GM23248 (cell line): ENCODE measurements at regions not wholly inside any gene's neighbourhood (a gene's known extent, or its start where the extent isn't known, plus 50 kb on each side); places are given as distances from the start of the nearest gene placed in this dataset.

ENCODE experiments used
- DNase-seq: peaks from one replicate; pipeline ENCODE4 v3.0.0-alpha.2; 2015
- H2AFZ ChIP-seq: fragments of 200-600 bp; sonication (generic); 2 replicates; pipeline ENCODE4 v1.6.1; 2016; ENCODE audit warnings: antibody characterized with exemption
- H3F3A ChIP-seq: fragments of 200-600 bp; sonication (generic); 2 replicates; pipeline ENCODE4 v1.6.1; 2016; ENCODE audit warnings: mild to moderate bottlenecking, antibody characterized with exemption, mixed run types; ENCODE audit not compliant: insufficient read depth
- H3K27ac ChIP-seq: fragments of 200-600 bp; sonication (generic); 2 replicates; pipeline ENCODE4 v1.5.1; 2016; ENCODE audit warnings: mild to moderate bottlenecking
- H3K27me3 ChIP-seq: fragments of 200-600 bp; sonication (generic); replicated peaks from 2 replicates; pipeline ENCODE4 v1.6.1; 2016; ENCODE audit warnings: mild to moderate bottlenecking; ENCODE audit not compliant: insufficient read depth
- H3K36me3 ChIP-seq: fragments of 200-600 bp; sonication (generic); 2 replicates; pipeline ENCODE4 v1.6.1; 2016; ENCODE audit warnings: low read depth, mild to moderate bottlenecking
- H3K4me1 ChIP-seq: fragments of 200-600 bp; sonication (generic); 2 replicates; pipeline ENCODE4 v1.6.1; 2016; ENCODE audit warnings: mild to moderate bottlenecking; ENCODE audit not compliant: insufficient read depth
- H3K4me2 ChIP-seq: fragments of 200-600 bp; sonication (generic); one replicate; pipeline ENCODE4 v1.6.1; 2016; ENCODE audit warnings: mild to moderate bottlenecking; ENCODE audit not compliant: unreplicated experiment
- H3K4me3 ChIP-seq: fragments of 200-600 bp; sonication (generic); 2 replicates; pipeline ENCODE4 v1.5.1; 2016; ENCODE audit warnings: mild to moderate bottlenecking
- H3K79me2 ChIP-seq: fragments of 200-600 bp; sonication (generic); 2 replicates; pipeline ENCODE4 v1.6.1; 2016; ENCODE audit warnings: mild to moderate bottlenecking; ENCODE audit not compliant: insufficient read depth
- H3K9ac ChIP-seq: fragments of 200-600 bp; sonication (generic); 2 replicates; pipeline ENCODE4 v1.6.1; 2016; ENCODE audit warnings: mild to moderate bottlenecking
- H3K9me2 ChIP-seq: fragments of 200-600 bp; sonication (generic); 2 replicates; pipeline ENCODE4 v1.6.1; 2016; ENCODE audit warnings: mixed run types, mild to moderate bottlenecking, moderate library complexity; ENCODE audit not compliant: insufficient read depth
- H3K9me3 ChIP-seq: fragments of 200-600 bp; sonication (generic); one replicate; pipeline ENCODE4 v1.6.1; 2017; ENCODE audit warnings: low read depth
- H4K20me1 ChIP-seq: fragments of 200-600 bp; sonication (generic); 2 replicates; pipeline ENCODE4 v1.6.0; 2016; ENCODE audit not compliant: insufficient read depth
- EZH2 ChIP-seq: fragments of 200-600 bp; sonication (generic); IDR thresholded peaks from 2 replicates; pipeline ENCODE4 v1.6.1; 2018; ENCODE audit warnings: antibody characterized with exemption, mild to moderate bottlenecking; ENCODE audit not compliant: insufficient read depth, poor library complexity, severe bottlenecking
- EZH2phosphoT487 ChIP-seq: fragments of 200-600 bp; sonication (generic); IDR thresholded peaks from 2 replicates; pipeline ENCODE4 v1.6.1; 2018; ENCODE audit warnings: antibody characterized with exemption, moderate library complexity, mild to moderate bottlenecking, low read depth; ENCODE audit not compliant: insufficient read depth
- WGBS, 2 experiments: methylation state at CpG; one replicate each; pipeline ENCODE4 v1.1.6; 2015 to 2017; ENCODE audit warnings: low lambda C conversion rate in 2 of 2, low coverage in 1 of 2; ENCODE audit errors: missing lambda C conversion rate in 2 of 2; 5-methylcytosine and 5-hydroxymethylcytosine counted together
- in situ Hi-C: fragments of 300-500 bp; cut with MboI; formaldehyde crosslinking; loops from 2 replicates; pipeline ENCODE4 v1.15.0; 2020

GRCh38 chr10:78976825-78977755 lies 91.7 kb upstream of the ZMIZ1 start:
- H3K27me3 ChIP-seq = no peaks in the 10 kb centered on the region
- TF ChIP-seq EZH2phosphoT487 (no peak), EZH2 (no peak)
- peak; percentile 32 for DNase-seq
- H3K9me2 ChIP-seq = no peaks in the 10 kb centered on the region
- H3K27ac ChIP-seq = peak overlapping the region; percentile 88
- H3K79me2 ChIP-seq = no peaks in the 10 kb centered on the region
- no peaks in the 10 kb centered on the region for H3K36me3 ChIP-seq
- H3K4me2 ChIP-seq = peak overlapping the region; percentile 51
- peak overlapping the region; percentile 61 for H3K9ac ChIP-seq
- peak overlapping the region; percentile 18 for H3K4me3 ChIP-seq
- H2AFZ ChIP-seq = 0 out of 2 replicates have a peak overlapping the region, but pooled peaks have one; percentile 4
- WGBS, 2 experiments = 76 to 84% methylated on average over 12 to 13 of the region's 13 CpGs
- H3K4me1 ChIP-seq = peaks cover 47% of the 10 kb centered on the region
- in situ Hi-C loops = no loop called here
- H4K20me1 ChIP-seq = no peaks in the 10 kb centered on the region
- peaks cover 33% of the 10 kb centered on the region for H3F3A ChIP-seq
- H3K9me3 ChIP-seq = no peaks in the 10 kb centered on the region

- DNase-seq = no peak
- Histone ChIP-seq H3K27ac (no peak overlapping the region), H3K36me3 (no peaks in the 10 kb centered on the region), H3K4me2 (no peak overlapping the region), H3F3A (peaks cover 18% of the 10 kb centered on the region; the same call in 1 of the 2 replicates), H3K4me3 (no peak overlapping the region), H4K20me1 (no peaks in the 10 kb centered on the region), H3K9me3 (no peaks in the 10 kb centered on the region), H3K79me2 (no peaks in the 10 kb centered on the region), H3K9me2 (no peaks in the 10 kb centered on the region), H3K27me3 (no peaks in the 10 kb centered on the region), H3K4me1 (peaks cover 24% of the 10 kb centered on the region), H2AFZ (no peak overlapping the region), H3K9ac (no peak overlapping the region)
- in situ Hi-C loops = no loop called here
- TF ChIP-seq EZH2 (no peak), EZH2phosphoT487 (no peak)
- WGBS, 2 experiments = 90 to 93% methylated on average over 7 of the region's 7 CpGs
Observed at GRCh38 chr10:78979938-78980337, 88.8 kb upstream of the ZMIZ1 start.

- no peak overlapping the region for H3K9ac ChIP-seq
- no peak overlapping the region for H3K27ac ChIP-seq
- in situ Hi-C loops = no loop called here
- no peaks in the 10 kb centered on the region for H3K27me3 ChIP-seq
- H3K9me3 ChIP-seq = no peaks in the 10 kb centered on the region
- peaks cover 21% of the 10 kb centered on the region for H3K4me1 ChIP-seq
- TF ChIP-seq EZH2phosphoT487 (no peak), EZH2 (no peak)
- no peak overlapping the region for H3K4me2 ChIP-seq
- no peaks in the 10 kb centered on the region for H3K36me3 ChIP-seq
- no peak overlapping the region for H3K4me3 ChIP-seq
- no peaks in the 10 kb centered on the region for H4K20me1 ChIP-seq
- peaks cover 14% of the 10 kb centered on the region; the same call in 1 of the 2 replicates for H3F3A ChIP-seq
- H2AFZ ChIP-seq = no peak overlapping the region
- no peak for DNase-seq
- no peaks in the 10 kb centered on the region for H3K9me2 ChIP-seq
- H3K79me2 ChIP-seq = no peaks in the 10 kb centered on the region
- WGBS, 2 experiments = 93 to 95% methylated on average over 9 of the region's 9 CpGs
Observed at GRCh38 chr10:78980354-78980753, 88.4 kb upstream of the ZMIZ1 start.

- peak; percentile 40 for DNase-seq
- Histone ChIP-seq H3F3A (0 out of 2 replicates have a peak, but pooled peaks cover 13% of the 10 kb centered on the region), H3K9me2 (no peaks in the 10 kb centered on the region), H4K20me1 (no peaks in the 10 kb centered on the region), H3K9ac (no peak overlapping the region), H3K79me2 (no peaks in the 10 kb centered on the region), H3K27me3 (no peaks in the 10 kb centered on the region), H3K4me3 (no peak overlapping the region), H3K4me2 (no peak overlapping the region), H3K27ac (no peak overlapping the region), H3K4me1 (peaks cover 21% of the 10 kb centered on the region), H2AFZ (no peak overlapping the region), H3K36me3 (no peaks in the 10 kb centered on the region), H3K9me3 (no peaks in the 10 kb centered on the region)
- 89 to 96% methylated on average over 5 of the region's 5 CpGs for WGBS, 2 experiments
- in situ Hi-C loops = no loop called here
- TF ChIP-seq EZH2phosphoT487 = no peak
- no peak for TF ChIP-seq EZH2
Observed at GRCh38 chr10:78980815-78981214, 88.0 kb upstream of the ZMIZ1 start.
